Calu3 (cell line): ENCODE measurements at regions not wholly inside any gene's neighbourhood (a gene's known extent, or its start where the extent isn't known, plus 50 kb on each side); places are given as distances from the start of the nearest gene placed in this dataset.

Experiments
- BruUV-seq: library from RNA; stranded (reverse); fragments of 400-500 nt; replicated peaks from 2 replicates; lab custom pipeline; 2021; lab: Mats Ljungman, UMichigan
- CTCF ChIA-PET: fragments of 300-600 bp; sonication (Branson Sonifier 250); formaldehyde crosslinking; loops from one replicate; lab custom pipeline; 2022; ENCODE audit warnings: antibody characterized with exemption; lab: Charles Lee
- DNase-seq: peaks from one replicate; pipeline ENCODE4 v3.0.0; 2022
- H3K27ac Mint-ChIP-seq: one replicate; pipeline ENCODE4 v1.8.0; 2022; ENCODE audit warnings: mixed read lengths; ENCODE audit not compliant: unreplicated experiment
- H3K27me3 Mint-ChIP-seq: one replicate; pipeline ENCODE4 v1.8.0; 2022; ENCODE audit warnings: mixed read lengths; ENCODE audit not compliant: unreplicated experiment
- H3K36me3 Mint-ChIP-seq: one replicate; pipeline ENCODE4 v1.8.0; 2022; ENCODE audit warnings: mild to moderate bottlenecking, moderate library complexity, mixed read lengths; ENCODE audit not compliant: insufficient read depth, unreplicated experiment
- H3K4me1 Mint-ChIP-seq: one replicate; pipeline ENCODE4 v1.8.0; 2022; ENCODE audit warnings: mild to moderate bottlenecking, low read depth, mixed read lengths; ENCODE audit not compliant: unreplicated experiment
- H3K4me3 Mint-ChIP-seq: one replicate; pipeline ENCODE4 v1.8.0; 2022; ENCODE audit warnings: mild to moderate bottlenecking, low read depth, moderate library complexity, mixed read lengths; ENCODE audit not compliant: unreplicated experiment
- H3K9me3 Mint-ChIP-seq: one replicate; pipeline ENCODE4 v1.8.0; 2022; ENCODE audit warnings: low read depth, mixed read lengths; ENCODE audit not compliant: unreplicated experiment
- CTCF ChIP-seq: fragments of 200-600 bp; IDR thresholded peaks from one replicate; pipeline ENCODE4 v1.8.0; 2022; ENCODE audit warnings: antibody characterized with exemption; ENCODE audit not compliant: unreplicated experiment
- intact Hi-C: fragments of 100-400 bp; cut with micrococcal nuclease; formaldehyde crosslinking; loops from one replicate; pipeline ENCODE4 v1.10.0; 2022; ENCODE audit not compliant: unreplicated experiment

- H3K4me3 Mint-ChIP-seq: no peak overlapping the region
- no peaks in the 10 kb centered on the region for H3K36me3 Mint-ChIP-seq
- no peaks in the 10 kb centered on the region for H3K9me3 Mint-ChIP-seq
- no peak overlapping the region for H3K27ac Mint-ChIP-seq
- no peak for DNase-seq
- no peak for TF ChIP-seq CTCF
- no peaks in the 10 kb centered on the region for H3K27me3 Mint-ChIP-seq
- intact Hi-C loops: no loop called here
- no TSS peak for BruUV-seq
- H3K4me1 Mint-ChIP-seq: no peaks in the 10 kb centered on the region
- CTCF ChIA-PET: no interaction called here
These were observed 79.0 kb upstream of the CST7 start for GRCh38 chr20:24870057-24870456.

GRCh38 chr20:24870881-24871280, 78.2 kb upstream of the CST7 start:
- no peaks in the 10 kb centered on the region for H3K27me3 Mint-ChIP-seq
- no peak for TF ChIP-seq CTCF
- intact Hi-C loops: no loop called here
- H3K9me3 Mint-ChIP-seq: no peaks in the 10 kb centered on the region
- no peak overlapping the region for H3K4me3 Mint-ChIP-seq
- no peak for DNase-seq
- H3K4me1 Mint-ChIP-seq: no peaks in the 10 kb centered on the region
- BruUV-seq: no TSS peak
- no peak overlapping the region for H3K27ac Mint-ChIP-seq
- CTCF ChIA-PET: no interaction called here
- H3K36me3 Mint-ChIP-seq: no peaks in the 10 kb centered on the region

GRCh38 chr20:24871480-24872213, 77.4 kb upstream of the CST7 start:
- no peaks in the 10 kb centered on the region for H3K9me3 Mint-ChIP-seq
- CTCF ChIA-PET: no interaction called here

GRCh38 chr20:24872291-24873024, 76.6 kb upstream of the CST7 start:
- Mint-ChIP-seq H3K9me3 (no peaks in the 10 kb centered on the region), H3K27ac (no peak overlapping the region), H3K4me3 (no peak overlapping the region), H3K4me1 (no peaks in the 10 kb centered on the region), H3K27me3 (no peaks in the 10 kb centered on the region), H3K36me3 (no peaks in the 10 kb centered on the region)
- BruUV-seq: no TSS peak
- no peak for DNase-seq
- intact Hi-C loops: no loop called here
- no peak for TF ChIP-seq CTCF
- CTCF ChIA-PET: no interaction called here

More at GRCh38 chr20:24871480-24872213, 77.4 kb upstream of the CST7 start:
- Mint-ChIP-seq H3K36me3 (no peaks in the 10 kb centered on the region), H3K4me3 (no peak overlapping the region), H3K27me3 (no peaks in the 10 kb centered on the region), H3K27ac (no peak overlapping the region), H3K4me1 (no peaks in the 10 kb centered on the region)
- no peak for DNase-seq
- BruUV-seq: no TSS peak
- no peak for TF ChIP-seq CTCF
- intact Hi-C loops: no loop called here
